ENCODE measurements at regions not wholly inside any gene's neighbourhood (a gene's known extent, or its start where the extent isn't known, plus 50 kb on each side); places are given as distances from the start of the nearest gene placed in this dataset.

DNA sequence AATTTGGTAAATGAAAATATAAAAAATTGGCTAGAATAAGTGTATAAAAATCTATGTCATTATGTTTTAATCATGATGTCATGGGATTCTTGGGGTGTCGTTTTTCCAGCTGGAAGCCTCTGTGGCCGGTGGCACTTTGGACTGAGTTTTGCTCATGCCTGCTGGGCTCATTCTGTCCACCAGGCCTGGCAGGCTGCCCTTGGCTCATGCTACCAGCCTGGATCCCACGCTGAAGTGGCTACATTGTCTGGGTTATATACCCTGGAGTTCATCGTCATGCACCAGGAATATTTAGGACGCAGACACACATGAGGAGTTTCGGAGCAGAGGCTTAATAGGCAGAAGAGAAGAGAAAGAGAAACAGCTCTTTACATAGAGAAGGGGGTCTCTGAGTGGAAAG, 1913.7 kb upstream of the WWC1 start:
- no peak for DNase-seq

DNA sequence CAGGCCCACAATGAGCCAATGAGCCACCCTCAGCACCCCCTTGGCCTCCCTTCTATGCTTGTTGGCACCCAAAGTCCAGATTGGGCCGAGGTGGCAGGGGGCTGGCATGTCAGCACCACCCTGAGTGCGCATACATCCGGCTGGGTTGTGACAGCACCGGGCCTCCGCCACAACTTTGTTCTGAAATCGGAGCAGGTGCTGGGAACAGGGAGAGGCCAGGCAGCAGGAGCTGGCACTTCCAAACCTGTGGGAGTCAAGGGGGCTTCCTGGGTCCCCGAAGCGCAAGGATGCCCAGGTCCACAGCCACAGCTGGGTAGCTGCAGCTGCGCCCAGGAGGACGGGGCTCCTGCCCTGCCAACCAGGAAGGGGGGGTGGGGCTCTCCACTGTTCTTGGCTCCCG, 1911.9 kb upstream of the WWC1 start:
- no peak for DNase-seq

DNA sequence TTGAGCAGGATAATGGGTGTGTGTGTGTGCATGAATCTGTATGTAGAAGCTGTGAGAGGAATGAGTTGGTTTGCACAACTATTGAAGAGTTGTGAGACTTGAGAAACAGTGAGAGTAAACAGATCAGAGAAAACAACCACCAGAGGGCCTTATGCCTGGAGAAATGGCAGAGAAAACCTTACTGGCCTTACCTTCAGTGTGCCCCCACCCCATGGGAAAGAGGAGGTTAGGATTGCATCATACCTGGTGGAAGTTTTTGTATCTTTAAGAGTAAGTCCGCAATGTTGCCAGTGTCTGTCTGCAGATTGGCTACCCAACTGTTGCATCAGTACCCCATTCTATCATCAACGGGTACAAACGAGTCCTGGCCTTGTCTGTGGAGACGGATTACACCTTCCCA, 1909.4 kb upstream of the WWC1 start:
- no peak for DNase-seq

GRCh38 chr5:166398131-166398530, 1893.3 kb upstream of the WWC1 start:
- DNase-seq = no peak

- DNase-seq = no peak
Measured at GRCh38 chr5:166399781-166400180, 1891.7 kb upstream of the WWC1 start.

GRCh38 chr5:166401391-166401790, 1890.1 kb upstream of the WWC1 start:
- DNase-seq = no peak

- no peak for DNase-seq
Measured at GRCh38 chr5:166412191-166412590, 1879.3 kb upstream of the WWC1 start.

- DNase-seq = no peak
Measured at GRCh38 chr5:166427211-166427610, 1864.2 kb upstream of the WWC1 start.

- DNase-seq = no peak
Measured at GRCh38 chr5:166428264-166428803, 1863.1 kb upstream of the WWC1 start.

DNA sequence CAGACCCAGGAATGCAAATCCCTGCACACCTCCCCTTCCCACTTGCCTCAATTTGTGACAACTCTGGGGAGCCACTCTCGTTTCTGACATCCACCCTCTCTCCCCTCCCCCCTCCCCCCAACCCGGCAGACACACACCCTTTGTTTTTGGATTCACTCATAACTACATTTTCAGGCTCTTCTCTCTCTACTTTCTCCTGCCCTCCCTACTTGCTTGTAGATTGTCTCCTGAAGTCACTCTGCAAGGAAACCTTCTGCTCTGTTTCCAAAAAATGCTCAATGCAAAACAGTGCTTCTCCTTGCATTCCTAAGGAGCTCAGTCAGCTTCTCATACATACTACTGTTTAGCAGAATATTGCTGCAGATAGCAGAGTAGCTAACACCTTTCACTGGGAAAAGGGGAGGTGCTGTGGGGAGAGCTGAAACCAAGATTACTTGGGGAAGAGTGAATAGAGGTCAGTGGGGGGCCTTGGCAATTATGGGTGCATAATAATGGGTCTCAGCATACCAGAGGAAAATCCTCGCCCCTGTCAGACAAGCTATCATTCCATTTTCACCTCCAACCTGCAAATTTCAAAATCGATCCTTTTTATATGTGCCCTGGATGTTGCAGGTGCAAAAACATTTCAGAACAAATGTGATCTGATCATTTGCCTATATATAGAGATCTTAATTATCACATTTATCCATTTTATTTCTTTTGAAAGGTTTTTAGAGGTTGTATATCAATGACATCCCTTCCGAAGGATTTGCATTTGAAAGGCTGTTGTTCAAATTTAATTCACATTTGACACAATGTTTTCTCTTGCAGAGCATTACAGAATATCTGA, 1860.7 kb upstream of the WWC1 start:
- no peak for DNase-seq

- no peak for DNase-seq
Measured at GRCh38 chr5:166431456-166431855, 1860.0 kb upstream of the WWC1 start.

- DNase-seq = no peak
Measured at GRCh38 chr5:166433679-166434078, 1857.8 kb upstream of the WWC1 start.

DNA sequence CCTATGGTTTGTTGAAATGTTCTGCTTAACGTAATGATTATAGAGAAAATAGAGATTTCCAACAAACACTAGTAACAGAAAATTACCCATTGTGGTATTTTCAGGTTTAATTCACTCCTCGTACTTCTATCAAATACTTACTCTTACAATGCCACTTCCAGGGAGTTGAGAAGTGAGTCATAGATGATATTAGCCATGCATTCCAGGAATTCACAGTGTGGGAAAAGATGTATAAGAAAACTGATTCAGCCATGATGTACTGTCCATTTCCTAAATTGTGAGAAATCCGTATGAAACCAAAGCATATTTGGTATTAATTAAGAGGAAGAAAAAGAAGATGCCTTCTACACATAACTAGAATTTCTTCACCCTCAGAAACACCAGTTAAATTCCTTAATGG, 1854.6 kb upstream of the WWC1 start:
- DNase-seq = no peak

GRCh38 chr5:166486348-166486747, 1805.1 kb upstream of the WWC1 start:
- no peak for DNase-seq

DNA sequence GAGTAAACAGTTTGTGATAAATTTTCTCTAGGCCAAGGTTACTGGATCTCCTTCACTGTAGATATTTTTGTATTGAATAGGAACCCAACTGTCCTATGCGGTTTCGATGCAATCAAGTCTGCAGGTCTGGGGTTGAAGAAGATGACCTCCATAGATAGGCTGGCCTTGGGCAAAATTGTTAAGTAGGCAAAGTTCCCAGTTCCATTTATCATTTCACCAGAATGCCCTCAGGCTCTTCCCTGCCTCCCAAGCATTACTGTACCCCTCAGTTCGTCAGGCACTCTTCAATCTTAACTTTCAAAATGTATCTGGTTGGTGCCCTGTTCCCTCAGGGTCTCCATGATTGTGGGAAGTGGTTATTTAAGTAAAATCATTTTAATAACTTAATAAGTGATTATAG, 1802.9 kb upstream of the WWC1 start:
- no peak for DNase-seq

- no peak for DNase-seq
Measured at GRCh38 chr5:166493040-166493439, 1798.4 kb upstream of the WWC1 start.

GRCh38 chr5:166493612-166494011, 1797.8 kb upstream of the WWC1 start:
- DNase-seq = no peak

DNA sequence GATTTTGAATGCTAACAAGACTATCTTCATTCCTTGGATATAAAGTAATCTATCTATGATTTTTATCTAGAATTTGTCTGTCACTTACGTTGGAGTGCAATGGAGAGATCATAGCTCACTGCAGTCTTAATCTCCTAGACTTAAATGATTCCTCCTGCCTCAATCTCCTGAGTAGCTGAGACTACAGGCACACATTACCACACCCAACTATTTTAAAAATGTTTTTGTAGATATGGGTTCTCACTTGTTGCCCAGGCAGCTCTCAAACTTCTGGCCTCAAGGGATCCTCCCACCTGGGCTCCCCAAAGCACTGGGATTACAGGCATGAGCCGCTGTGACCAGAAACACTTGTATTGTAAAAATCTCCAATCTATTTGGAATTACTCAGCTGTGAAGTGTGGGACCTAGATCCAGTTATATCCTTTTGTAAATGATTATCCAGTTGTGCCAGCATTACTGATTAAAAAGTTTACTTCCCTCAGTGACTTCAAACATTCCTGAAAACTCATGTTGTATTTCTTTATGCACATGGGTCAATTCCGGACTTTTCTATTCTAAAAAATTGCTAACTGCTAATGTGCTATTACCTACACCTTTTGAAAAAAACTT, 1793.8 kb upstream of the WWC1 start:
- no peak for DNase-seq

DNA sequence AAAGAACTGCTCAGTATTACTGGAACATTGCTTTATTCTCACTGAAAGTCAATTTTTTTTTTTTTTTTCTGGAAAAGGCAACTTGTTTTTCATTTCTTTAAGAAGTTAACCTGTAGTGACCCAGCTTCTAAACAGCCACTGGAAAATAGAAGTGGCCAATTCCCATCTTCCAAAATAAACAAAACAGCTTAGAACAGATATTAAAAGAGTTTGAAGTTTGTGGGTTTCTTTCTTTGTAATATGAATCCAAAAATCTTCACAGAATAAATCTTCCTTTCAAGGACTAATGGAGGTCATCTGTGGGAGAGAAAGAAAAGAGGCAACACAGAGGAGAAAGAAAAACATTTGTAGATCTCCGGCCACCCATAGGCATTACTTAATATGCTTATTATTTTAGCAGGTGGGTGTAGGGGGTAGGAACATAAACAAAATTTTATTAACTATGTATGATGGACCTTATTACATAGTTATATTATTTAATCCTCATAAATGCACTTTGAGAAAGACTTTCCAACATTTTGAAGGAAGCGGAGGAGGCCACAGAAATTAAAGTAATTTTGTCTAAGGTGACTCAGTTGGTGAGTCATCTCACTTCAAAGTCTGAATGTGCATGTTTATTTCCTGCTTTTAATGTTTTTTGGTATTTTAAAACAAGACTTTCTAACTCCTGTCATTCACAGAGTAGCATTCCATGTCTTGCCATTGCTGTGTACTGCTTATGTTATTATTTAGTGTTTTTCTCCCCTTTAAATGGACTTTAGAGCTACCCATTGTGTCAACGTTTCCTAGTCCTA, 1791.8 kb upstream of the WWC1 start:
- DNase-seq = no peak

DNA sequence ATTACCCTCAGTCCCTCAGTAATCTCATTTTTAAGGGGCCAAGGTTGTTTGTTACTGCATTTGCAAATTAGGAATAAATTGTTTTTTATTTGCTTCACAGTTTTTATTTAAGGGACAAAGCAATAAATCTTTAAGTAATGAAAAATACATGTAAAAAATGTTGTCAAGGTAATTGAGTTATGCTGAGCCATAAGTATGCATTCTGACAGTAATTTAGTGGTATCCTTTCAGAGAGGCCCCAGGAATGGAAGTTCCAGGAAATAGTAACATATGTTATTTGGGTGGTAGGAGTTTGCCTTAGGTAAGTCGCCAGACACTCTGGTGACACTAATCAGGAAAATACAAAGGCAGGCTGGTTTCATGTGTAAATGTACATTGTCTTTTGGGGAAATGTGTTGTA, 1787.9 kb upstream of the WWC1 start:
- DNase-seq = no peak

GRCh38 chr5:166505067-166505466, 1786.4 kb upstream of the WWC1 start:
- DNase-seq = no peak

DNA sequence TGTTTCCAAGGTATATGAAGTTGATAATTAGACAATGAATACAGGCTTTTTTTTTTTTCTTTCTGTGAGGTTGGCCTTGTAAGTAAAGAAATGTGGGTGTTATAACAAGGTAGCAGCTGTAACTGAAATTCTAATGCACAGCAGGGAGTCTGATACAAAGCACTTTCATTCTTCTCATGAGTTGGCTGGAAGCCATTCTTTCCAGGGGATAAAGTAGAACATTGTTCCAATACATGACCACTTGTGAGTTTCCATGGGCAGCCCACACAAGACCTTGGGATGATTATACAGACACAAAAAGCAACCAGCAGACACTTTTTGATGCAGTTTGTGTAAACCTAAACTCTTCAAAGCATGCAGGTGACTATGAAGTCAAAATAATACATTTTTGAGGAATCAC, 1785.9 kb upstream of the WWC1 start:
- DNase-seq = no peak

DNA sequence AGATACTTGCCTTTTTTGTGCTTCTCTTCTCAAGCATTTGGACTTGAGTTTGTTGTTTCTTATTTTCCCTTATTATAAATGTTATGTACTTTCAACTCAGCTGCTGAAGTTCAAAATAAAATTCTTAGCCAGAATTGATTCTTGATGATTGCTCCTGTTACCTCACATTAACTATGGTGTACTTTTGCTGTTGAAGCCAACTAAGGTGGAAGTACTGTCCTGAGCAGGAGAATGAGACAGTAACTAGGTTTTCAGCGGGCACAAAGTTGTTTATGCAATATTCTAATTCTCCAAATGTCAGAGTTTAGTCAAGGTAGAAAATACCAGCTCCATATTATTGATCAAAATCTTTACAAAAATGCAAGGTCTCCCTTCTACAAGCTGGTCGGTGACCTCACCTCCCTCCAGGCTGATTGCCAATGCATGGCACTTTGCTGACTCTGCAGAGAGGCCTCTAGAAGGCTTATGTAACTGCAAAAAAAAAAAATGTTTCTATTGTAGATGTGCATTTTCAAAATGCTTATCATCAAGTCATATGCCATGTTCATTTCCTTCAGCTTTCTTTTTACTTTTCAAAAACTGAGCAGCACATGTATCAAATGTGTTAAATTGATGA, 1783.5 kb upstream of the WWC1 start:
- no peak for DNase-seq
